ENCODE measurements at regions not wholly inside any gene's neighbourhood (a gene's known extent, or its start where the extent isn't known, plus 50 kb on each side); places are given as distances from the start of the nearest gene placed in this dataset.

DNA sequence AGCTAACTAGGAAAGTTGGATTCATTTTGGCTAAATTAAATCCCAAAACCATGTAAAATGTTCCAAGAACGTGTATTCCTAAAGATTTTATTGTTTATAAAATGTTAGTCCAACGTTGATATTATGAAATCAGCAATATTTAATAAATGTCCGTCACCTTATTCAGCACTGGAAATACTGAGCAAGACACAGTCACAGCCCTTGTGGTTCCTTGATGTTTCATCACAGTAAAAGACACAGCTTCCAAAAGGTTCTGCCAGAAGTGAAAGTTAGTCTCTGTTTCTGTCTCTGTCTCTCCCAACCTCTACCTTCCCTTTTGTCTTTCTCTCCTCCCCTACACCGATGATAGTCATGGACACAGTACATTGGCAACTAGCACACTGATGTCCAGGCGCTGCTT is 82.2 kb upstream of the BOC start:
- POLR2A ChIA-PET (ENCODE audit: unreplicated experiment): no interaction called here
- dilution Hi-C loops (cut with HindIII; ENCODE audit: low sequenced_read_pairs, unreplicated experiment): no loop called here

More for the DNA sequence above, 82.2 kb upstream of the BOC start:
- Histone ChIP-seq H4K20me1 (ENCODE audit: insufficient read depth, low read length) (0 out of 2 replicates have a peak, but pooled peaks cover 5% of the 10 kb centered on the region), H2BK20ac (ENCODE audit: low read depth, low read length) (no peak overlapping the region), H4K8ac (ENCODE audit: low read depth in 2 of 2, low read length in 2 of 2) (no peak overlapping the region), H3K18ac (ENCODE audit: low read depth, low read length) (no peak overlapping the region), H2BK15ac (ENCODE audit: low read depth, low read length) (no peak overlapping the region), H3K4ac (ENCODE audit: low read depth, low read length) (no peak overlapping the region), H3K4me3 (ENCODE audit: insufficient read depth, low read depth, low read length) (no peak overlapping the region), H2AK5ac (ENCODE audit: low read depth, low read length) (peak overlapping the region; percentile 77; the same call in 1 of the 2 replicates), H4K5ac (ENCODE audit: low read depth, low read length) (no peak overlapping the region), H3K36me3 (ENCODE audit: control insufficient read depth, insufficient read depth, low read length) (no peaks in the 10 kb centered on the region), H3K23ac (ENCODE audit: low read depth, low read length) (no peak overlapping the region), H3K9me1 (ENCODE audit: insufficient read depth, low read length) (no peaks in the 10 kb centered on the region), H3K4me1 (ENCODE audit: control insufficient read depth, insufficient read depth, low read length) (peaks cover 4% of the 10 kb centered on the region; the same call in 1 of the 2 replicates), H2AFZ (replicated peaks; ENCODE audit: low read length, poor library complexity) (no peak overlapping the region), H3K9ac (ENCODE audit: low read depth, low read length) (no peak overlapping the region), H3K4me2 (ENCODE audit: low read depth, low read length) (no peak overlapping the region), H3K14ac (replicated peaks; ENCODE audit: low read depth, low read length) (no peak overlapping the region), H2BK5ac (ENCODE audit: low read depth, low read length, poor library complexity, severe bottlenecking) (no peak overlapping the region), H3K27me3 (ENCODE audit: control insufficient read depth, insufficient read depth, low read length) (peaks cover 12% of the 10 kb centered on the region), H3K27ac (ENCODE audit: insufficient read depth, low read length) (no peak overlapping the region), H3K9me3 (ENCODE audit: control insufficient read depth, insufficient read depth, low read length) (no peaks in the 10 kb centered on the region), H3K79me1 (ENCODE audit: low read depth in 1 of 2, low read length in 2 of 2) (no peaks in the 10 kb centered on the region), H2AK9ac (replicated peaks; ENCODE audit: low read depth, low read length, poor library complexity) (no peak overlapping the region), H2BK120ac (ENCODE audit: low read depth, low read length) (no peak overlapping the region), H4K91ac (ENCODE audit: insufficient read depth, low read depth, low read length) (no peak overlapping the region), H3K56ac (ENCODE audit: extremely low read depth, insufficient read depth, low read length) (no peak overlapping the region)
- CTCF ChIA-PET: interaction anchor here (0.7 kb wide), 1 partner anchor 1031 kb away, joined by 7 read pairs; no protein-coding TSS in a partner anchor
- WGBS, 2 experiments (ENCODE audit: extremely low coverage in 2 of 2, insufficient read length in 1 of 2): no CpG with 5 or more reads among the region's 5 CpGs
- no peak for ATAC-seq (ENCODE audit: low read depth)
- no peak for TF ChIP-seq POLR2A (IDR thresholded peaks at IDR 0.05; ENCODE audit: low read depth, low read length)
- TF ChIP-seq SMC3 (IDR thresholded peaks at IDR 0.05; ENCODE audit: low read depth, low read length): no peak
- TF ChIP-seq CTCF (conservative IDR thresholded peaks at IDR 0.05; ENCODE audit: low read depth, low read length): no peak
- TF ChIP-seq CHD1 (IDR thresholded peaks at IDR 0.05; ENCODE audit: low read depth, low read length): no peak
- DNase-seq: no peak
- intact Hi-C loops (cut with micrococcal nuclease): no loop called here
- BruUV-seq (replicated peaks): no TSS peak
- in situ Hi-C loops (cut with MboI; ENCODE audit: low sequenced_read_pairs): no loop called here

All from IMR-90 (cell line).